ENCODE measurements at regions not wholly inside any gene's neighbourhood (a gene's known extent, or its start where the extent isn't known, plus 50 kb on each side); places are given as distances from the start of the nearest gene placed in this dataset.

DNA sequence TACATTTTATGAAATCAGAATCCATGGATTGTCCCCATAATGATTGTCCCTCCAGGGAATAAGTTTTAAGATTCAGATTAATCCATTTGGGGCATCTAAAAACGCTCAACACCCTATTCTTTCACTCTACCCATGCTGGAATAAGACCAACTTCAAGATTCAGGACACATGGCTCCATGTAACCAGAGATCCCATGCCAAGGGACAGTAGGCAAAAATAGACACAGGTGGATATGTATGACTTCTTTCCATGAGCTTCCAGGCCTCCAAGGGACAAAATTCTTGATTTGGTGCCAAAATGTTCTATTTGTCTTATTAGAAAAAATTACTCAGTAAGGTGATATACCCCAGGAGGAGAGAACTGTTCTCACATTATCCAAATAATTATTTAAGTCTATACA, 178.8 kb downstream of the NRIP1 start:
- no peak for TF ChIP-seq POLR2A (IDR thresholded peaks at IDR 0.05; ENCODE audit: extremely low read depth, insufficient read length)
- TF ChIP-seq, protein P1, sequence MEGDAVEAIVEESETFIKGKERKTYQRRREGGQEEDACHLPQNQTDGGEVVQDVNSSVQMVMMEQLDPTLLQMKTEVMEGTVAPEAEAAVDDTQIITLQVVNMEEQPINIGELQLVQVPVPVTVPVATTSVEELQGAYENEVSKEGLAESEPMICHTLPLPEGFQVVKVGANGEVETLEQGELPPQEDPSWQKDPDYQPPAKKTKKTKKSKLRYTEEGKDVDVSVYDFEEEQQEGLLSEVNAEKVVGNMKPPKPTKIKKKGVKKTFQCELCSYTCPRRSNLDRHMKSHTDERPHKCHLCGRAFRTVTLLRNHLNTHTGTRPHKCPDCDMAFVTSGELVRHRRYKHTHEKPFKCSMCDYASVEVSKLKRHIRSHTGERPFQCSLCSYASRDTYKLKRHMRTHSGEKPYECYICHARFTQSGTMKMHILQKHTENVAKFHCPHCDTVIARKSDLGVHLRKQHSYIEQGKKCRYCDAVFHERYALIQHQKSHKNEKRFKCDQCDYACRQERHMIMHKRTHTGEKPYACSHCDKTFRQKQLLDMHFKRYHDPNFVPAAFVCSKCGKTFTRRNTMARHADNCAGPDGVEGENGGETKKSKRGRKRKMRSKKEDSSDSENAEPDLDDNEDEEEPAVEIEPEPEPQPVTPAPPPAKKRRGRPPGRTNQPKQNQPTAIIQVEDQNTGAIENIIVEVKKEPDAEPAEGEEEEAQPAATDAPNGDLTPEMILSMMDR (IDR thresholded peaks at IDR 0.05; ENCODE audit: low read depth, low read length): no peak
- TF ChIP-seq, protein P2, sequence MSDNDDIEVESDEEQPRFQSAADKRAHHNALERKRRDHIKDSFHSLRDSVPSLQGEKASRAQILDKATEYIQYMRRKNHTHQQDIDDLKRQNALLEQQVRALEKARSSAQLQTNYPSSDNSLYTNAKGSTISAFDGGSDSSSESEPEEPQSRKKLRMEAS (IDR thresholded peaks at IDR 0.05; ENCODE audit: low read depth, low read length): no peak
